Hepatocyte (in vitro differentiated cells): ENCODE measurements at regions not wholly inside any gene's neighbourhood (a gene's known extent, or its start where the extent isn't known, plus 50 kb on each side); places are given as distances from the start of the nearest gene placed in this dataset.

Experiments used
- CTCF ChIP-seq: fragments of 200-600 bp; sonication (generic); IDR thresholded peaks from 2 replicates; pipeline ENCODE4 v1.5.1; 2016; ENCODE audit warnings: antibody characterized with exemption, mild to moderate bottlenecking; ENCODE audit not compliant: poor library complexity
- EZH2 ChIP-seq: fragments of 200-600 bp; sonication (generic); IDR thresholded peaks from 2 replicates; pipeline ENCODE4 v1.6.1; 2016; ENCODE audit warnings: antibody characterized with exemption, mild to moderate bottlenecking, borderline replicate concordance
- EZH2phosphoT487 ChIP-seq: fragments of 200-600 bp; sonication (generic); IDR thresholded peaks from one replicate; pipeline ENCODE4 v1.6.1; 2018; ENCODE audit warnings: antibody characterized with exemption, mild to moderate bottlenecking, low read depth, moderate library complexity; ENCODE audit not compliant: unreplicated experiment, severe bottlenecking

- TF ChIP-seq EZH2 = no peak
- TF ChIP-seq CTCF = no peak
- TF ChIP-seq EZH2phosphoT487 = no peak
These were observed 131.4 kb upstream of the LINGO1 start for GRCh38 chr15:77764095-77764494.
